IMR-90 (cell line): ENCODE measurements at regions not wholly inside any gene's neighbourhood (a gene's known extent, or its start where the extent isn't known, plus 50 kb on each side); places are given as distances from the start of the nearest gene placed in this dataset.

Experiments used
- ATAC-seq: fragments of 200-7000 bp; cut with Tn5 transposase; 2 replicates; pipeline ENCODE4 v1.9.1; 2020; ENCODE audit warnings: low read depth, mild to moderate bottlenecking, moderate library complexity
- BruUV-seq: library from RNA; stranded (reverse); fragments of 400-500 nt; replicated peaks from 2 replicates; lab custom pipeline; 2021; lab: Mats Ljungman, UMichigan
- CTCF ChIA-PET: fragments of 300-600 bp; formaldehyde crosslinking; extraction: SDS; loops from one replicate; lab custom pipeline; 2021; ENCODE audit warnings: antibody characterized with exemption; lab: Yijun Ruan, JAX
- POLR2A ChIA-PET: fragments of 300-600 bp; sonication (Branson Sonifier 250); formaldehyde crosslinking; loops from one replicate; lab custom pipeline; 2022; ENCODE audit warnings: antibody characterized with exemption; ENCODE audit not compliant: unreplicated experiment; lab: Charles Lee
- DNase-seq: peaks from one replicate; pipeline ENCODE4 v3.0.0; 2013
- H2AFZ ChIP-seq: replicated peaks from 2 replicates; pipeline ENCODE3; 2013; ENCODE audit warnings: low read length, mild to moderate bottlenecking; ENCODE audit not compliant: poor library complexity
- H2AK5ac ChIP-seq: 2 replicates; pipeline ENCODE4 v1.6.1; 2013; ENCODE audit warnings: low read depth, low read length, inconsistent platforms
- H2AK9ac ChIP-seq: replicated peaks from 2 replicates; pipeline ENCODE3; 2013; ENCODE audit warnings: mild to moderate bottlenecking, low read depth, low read length, moderate library complexity; ENCODE audit not compliant: poor library complexity
- H2BK120ac ChIP-seq: 2 replicates; pipeline ENCODE4 v1.6.1; 2013; ENCODE audit warnings: low read depth, low read length, inconsistent platforms
- H2BK15ac ChIP-seq: 3 replicates; pipeline ENCODE4 v1.6.1; 2013; ENCODE audit warnings: low read depth, low read length, inconsistent platforms
- H2BK20ac ChIP-seq: 2 replicates; pipeline ENCODE4 v1.6.1; 2013; ENCODE audit warnings: low read depth, mild to moderate bottlenecking, inconsistent platforms, low read length, moderate library complexity
- H2BK5ac ChIP-seq: 2 replicates; pipeline ENCODE4 v1.6.1; 2013; ENCODE audit warnings: mild to moderate bottlenecking, low read depth, low read length, inconsistent platforms; ENCODE audit not compliant: poor library complexity, severe bottlenecking
- H3K14ac ChIP-seq: replicated peaks from 2 replicates; pipeline ENCODE4 v1.6.1; 2013; ENCODE audit warnings: low read depth, low read length, inconsistent platforms
- H3K18ac ChIP-seq: 2 replicates; pipeline ENCODE4 v1.6.1; 2013; ENCODE audit warnings: low read depth, low read length, control low read depth
- H3K23ac ChIP-seq: 2 replicates; pipeline ENCODE4 v1.6.1; 2013; ENCODE audit warnings: low read depth, low read length, inconsistent platforms
- H3K27ac ChIP-seq: 2 replicates; pipeline ENCODE4 v1.5.1; 2013; ENCODE audit warnings: mild to moderate bottlenecking, control low read depth, low read length; ENCODE audit not compliant: insufficient read depth
- H3K27me3 ChIP-seq: 2 replicates; pipeline ENCODE4 v1.6.1; 2013; ENCODE audit warnings: low read length; ENCODE audit not compliant: control insufficient read depth, insufficient read depth
- H3K36me3 ChIP-seq: 2 replicates; pipeline ENCODE4 v1.6.1; 2013; ENCODE audit warnings: low read length, mixed read lengths; ENCODE audit not compliant: control insufficient read depth, insufficient read depth
- H3K4ac ChIP-seq: 2 replicates; pipeline ENCODE4 v1.6.1; 2013; ENCODE audit warnings: low read depth, low read length, inconsistent platforms
- H3K4me1 ChIP-seq: 2 replicates; pipeline ENCODE4 v1.6.1; 2013; ENCODE audit warnings: low read length, mixed read lengths; ENCODE audit not compliant: control insufficient read depth, insufficient read depth
- H3K4me2 ChIP-seq: 2 replicates; pipeline ENCODE4 v1.6.1; 2013; ENCODE audit warnings: low read depth, mild to moderate bottlenecking, control low read depth, low read length, moderate library complexity
- H3K4me3 ChIP-seq: 2 replicates; pipeline ENCODE4 v1.5.1; 2013; ENCODE audit warnings: low read depth, mild to moderate bottlenecking, control low read depth, low read length, moderate library complexity; ENCODE audit not compliant: insufficient read depth
- H3K56ac ChIP-seq: 2 replicates; pipeline ENCODE4 v1.6.1; 2013; ENCODE audit warnings: low read length, inconsistent platforms; ENCODE audit not compliant: insufficient read depth; ENCODE audit errors: extremely low read depth
- H3K79me1 ChIP-seq, 2 experiments: 2 replicates each; pipeline ENCODE4 v1.6.1; 2013; ENCODE audit warnings: low read length in 2 of 2, inconsistent platforms in 1 of 2, low read depth in 1 of 2
- H3K9ac ChIP-seq: 2 replicates; pipeline ENCODE4 v1.6.1; 2013; ENCODE audit warnings: low read depth, low read length, control low read depth
- H3K9me1 ChIP-seq: 2 replicates; pipeline ENCODE4 v1.6.1; 2013; ENCODE audit warnings: low read length, inconsistent platforms; ENCODE audit not compliant: insufficient read depth
- H3K9me3 ChIP-seq: 2 replicates; pipeline ENCODE4 v1.6.1; 2013; ENCODE audit warnings: low read length; ENCODE audit not compliant: control insufficient read depth, insufficient read depth
- H4K20me1 ChIP-seq: 2 replicates; pipeline ENCODE4 v1.6.1; 2013; ENCODE audit warnings: low read length, inconsistent platforms; ENCODE audit not compliant: insufficient read depth
- H4K5ac ChIP-seq: 2 replicates; pipeline ENCODE4 v1.6.1; 2013; ENCODE audit warnings: mild to moderate bottlenecking, low read depth, low read length, control low read depth
- H4K8ac ChIP-seq, 2 experiments: 2 replicates each; pipeline ENCODE4 v1.6.1; 2013; ENCODE audit warnings: low read depth in 2 of 2, low read length in 2 of 2, control low read depth in 1 of 2, inconsistent platforms in 1 of 2
- H4K91ac ChIP-seq: 2 replicates; pipeline ENCODE4 v1.6.1; 2013; ENCODE audit warnings: low read depth, low read length, inconsistent platforms; ENCODE audit not compliant: insufficient read depth
- CEBPB ChIP-seq: IDR thresholded peaks from 2 replicates; pipeline ENCODE4 v1.6.1; 2012; ENCODE audit warnings: low read depth, low read length, improper control_type of control experiment
- FOS ChIP-seq: fragments of 150-350 bp; IDR thresholded peaks from 2 replicates; pipeline ENCODE4 v1.6.1; 2016; ENCODE audit warnings: low read depth, low read length
- MAFK ChIP-seq: IDR thresholded peaks from 2 replicates; pipeline ENCODE4 v1.6.1; 2012; ENCODE audit warnings: low read depth, low read length, improper control_type of control experiment
- MAZ ChIP-seq: IDR thresholded peaks from 2 replicates; pipeline ENCODE4 v1.6.1; 2012; ENCODE audit warnings: low read depth, mild to moderate bottlenecking, low read length, improper control_type of control experiment, moderate library complexity, borderline replicate concordance
- WGBS, 2 experiments: methylation state at CpG; one replicate each; pipeline versions ENCODE4 v1.1.5 to v1.1.7; 2013; ENCODE audit warnings: missing lambda C conversion rate in 2 of 2; ENCODE audit not compliant: insufficient read length in 1 of 2; ENCODE audit errors: extremely low coverage in 2 of 2; 5-methylcytosine and 5-hydroxymethylcytosine counted together
- dilution Hi-C: fragments of 300-500 bp; cut with HindIII; formaldehyde crosslinking; loops from one replicate; pipeline ENCODE4 v1.14.3; 2018; ENCODE audit warnings: low sequenced_read_pairs; ENCODE audit not compliant: unreplicated experiment
- in situ Hi-C: fragments of 300-500 bp; cut with MboI; formaldehyde crosslinking; loops from 3 replicates; pipeline ENCODE4 v1.14.3; 2019; ENCODE audit warnings: low sequenced_read_pairs, inconsistent platforms, mixed read lengths
- intact Hi-C: fragments of 100-400 bp; cut with micrococcal nuclease; formaldehyde crosslinking; loops from 2 replicates; pipeline ENCODE4 v1.10.0; 2022
- TF ChIP-seq, protein P1 (sequence below): conservative IDR thresholded peaks from 2 replicates; pipeline ENCODE4 v1.5.1; 2012; ENCODE audit warnings: mild to moderate bottlenecking, low read depth, low read length, improper control_type of control experiment
- TF ChIP-seq, protein P2 (sequence below): fragments of 150-350 bp; IDR thresholded peaks from 2 replicates; pipeline ENCODE4 v1.6.1; 2016; ENCODE audit warnings: low read depth, mild to moderate bottlenecking, low read length, moderate library complexity, borderline replicate concordance

DNA sequence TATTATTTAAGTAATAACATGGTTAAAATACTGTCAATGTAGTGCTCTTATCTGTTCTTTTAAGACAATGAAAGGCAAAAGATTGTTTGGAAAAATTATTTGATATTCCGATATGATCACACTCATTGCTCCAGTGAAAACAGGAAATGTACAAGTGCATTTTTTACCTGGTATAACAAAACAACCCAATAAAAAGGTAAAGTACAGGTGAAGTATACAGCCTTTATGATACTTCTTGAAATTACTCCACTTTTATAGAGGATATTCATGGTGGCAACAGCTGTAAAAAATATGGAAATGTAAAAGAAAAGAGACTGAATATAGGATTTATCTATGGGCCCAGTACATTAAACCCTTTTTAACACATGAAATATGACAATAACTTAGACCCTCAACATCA, 298.6 kb upstream of the HNRNPA3 start:
- Histone ChIP-seq H2AFZ (no peak overlapping the region), H4K8ac (no peak overlapping the region), H3K4ac (no peak overlapping the region), H3K4me3 (no peak overlapping the region), H2BK15ac (no peak overlapping the region), H4K91ac (no peak overlapping the region), H3K4me2 (no peak overlapping the region), H3K23ac (no peak overlapping the region), H4K5ac (no peak overlapping the region), H3K14ac (no peak overlapping the region), H3K9ac (no peak overlapping the region), H2BK120ac (no peak overlapping the region), H2BK20ac (no peak overlapping the region), H3K27ac (no peak overlapping the region), H3K36me3 (no peaks in the 10 kb centered on the region), H3K27me3 (no peaks in the 10 kb centered on the region), H3K9me1 (no peaks in the 10 kb centered on the region), H2BK5ac (no peak overlapping the region), H3K79me1 (no peaks in the 10 kb centered on the region), H3K18ac (no peak overlapping the region), H3K4me1 (no peaks in the 10 kb centered on the region), H3K9me3 (no peaks in the 10 kb centered on the region), H3K56ac (no peak overlapping the region), H2AK5ac (no peak overlapping the region), H4K20me1 (no peaks in the 10 kb centered on the region), H2AK9ac (no peak overlapping the region)
- no CpG with 5 or more reads among the region's 1 CpG for WGBS, 2 experiments
- dilution Hi-C loops: no loop called here
- ChIA-PET CTCF (no interaction called here), POLR2A (no interaction called here)
- in situ Hi-C loops: no loop called here
- ATAC-seq: no peak
- intact Hi-C loops: no loop called here
- DNase-seq: no peak
- TF ChIP-seq CEBPB (no peak), FOS (no peak), MAFK (no peak), MAZ (no peak)
- TF ChIP-seq, protein P1, sequence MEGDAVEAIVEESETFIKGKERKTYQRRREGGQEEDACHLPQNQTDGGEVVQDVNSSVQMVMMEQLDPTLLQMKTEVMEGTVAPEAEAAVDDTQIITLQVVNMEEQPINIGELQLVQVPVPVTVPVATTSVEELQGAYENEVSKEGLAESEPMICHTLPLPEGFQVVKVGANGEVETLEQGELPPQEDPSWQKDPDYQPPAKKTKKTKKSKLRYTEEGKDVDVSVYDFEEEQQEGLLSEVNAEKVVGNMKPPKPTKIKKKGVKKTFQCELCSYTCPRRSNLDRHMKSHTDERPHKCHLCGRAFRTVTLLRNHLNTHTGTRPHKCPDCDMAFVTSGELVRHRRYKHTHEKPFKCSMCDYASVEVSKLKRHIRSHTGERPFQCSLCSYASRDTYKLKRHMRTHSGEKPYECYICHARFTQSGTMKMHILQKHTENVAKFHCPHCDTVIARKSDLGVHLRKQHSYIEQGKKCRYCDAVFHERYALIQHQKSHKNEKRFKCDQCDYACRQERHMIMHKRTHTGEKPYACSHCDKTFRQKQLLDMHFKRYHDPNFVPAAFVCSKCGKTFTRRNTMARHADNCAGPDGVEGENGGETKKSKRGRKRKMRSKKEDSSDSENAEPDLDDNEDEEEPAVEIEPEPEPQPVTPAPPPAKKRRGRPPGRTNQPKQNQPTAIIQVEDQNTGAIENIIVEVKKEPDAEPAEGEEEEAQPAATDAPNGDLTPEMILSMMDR: no peak
- TF ChIP-seq, protein P2, sequence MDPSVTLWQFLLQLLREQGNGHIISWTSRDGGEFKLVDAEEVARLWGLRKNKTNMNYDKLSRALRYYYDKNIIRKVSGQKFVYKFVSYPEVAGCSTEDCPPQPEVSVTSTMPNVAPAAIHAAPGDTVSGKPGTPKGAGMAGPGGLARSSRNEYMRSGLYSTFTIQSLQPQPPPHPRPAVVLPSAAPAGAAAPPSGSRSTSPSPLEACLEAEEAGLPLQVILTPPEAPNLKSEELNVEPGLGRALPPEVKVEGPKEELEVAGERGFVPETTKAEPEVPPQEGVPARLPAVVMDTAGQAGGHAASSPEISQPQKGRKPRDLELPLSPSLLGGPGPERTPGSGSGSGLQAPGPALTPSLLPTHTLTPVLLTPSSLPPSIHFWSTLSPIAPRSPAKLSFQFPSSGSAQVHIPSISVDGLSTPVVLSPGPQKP: no peak
- BruUV-seq: no TSS peak
